Liver (tissue), 8 donors: ENCODE measurements at regions not wholly inside any gene's neighbourhood (a gene's known extent, or its start where the extent isn't known, plus 50 kb on each side); places are given as distances from the start of the nearest gene placed in this dataset.
A peak's percentile ranks its signal among the peaks of the same experiment; 100 is the strongest.

Experiments used
- DNase-seq: peaks from one replicate; pipeline ENCODE4 v3.0.0-alpha.2; 2017; ENCODE audit warnings: low spot score
- H3K27ac ChIP-seq, 2 donors: one replicate each; pipeline ENCODE4 v1.7.0; 2013; ENCODE audit warnings: inconsistent platforms in 2 of 2, low read length in 2 of 2, control low read depth in 1 of 2, low read depth in 1 of 2, mild to moderate bottlenecking in 1 of 2
- H3K27me3 ChIP-seq, 4 donors: one replicate each; pipeline versions ENCODE4 v1.6.1 to v1.7.0; 2013; ENCODE audit warnings: low read length in 3 of 4, inconsistent platforms in 1 of 4, mild to moderate bottlenecking in 1 of 4, moderate library complexity in 1 of 4; ENCODE audit not compliant: control insufficient read depth in 4 of 4, insufficient read depth in 4 of 4
- H3K36me3 ChIP-seq, 4 donors: one replicate each; pipeline versions ENCODE4 v1.6.1 to v1.7.0; 2013; ENCODE audit warnings: low read length in 3 of 4, mild to moderate bottlenecking in 3 of 4, low read depth in 1 of 4, moderate library complexity in 1 of 4; ENCODE audit not compliant: control insufficient read depth in 4 of 4, insufficient read depth in 3 of 4
- H3K4me1 ChIP-seq, 4 donors: one replicate each; pipeline versions ENCODE4 v1.6.1 to v1.7.0; 2013; ENCODE audit warnings: low read length in 3 of 4, mild to moderate bottlenecking in 3 of 4, moderate library complexity in 1 of 4; ENCODE audit not compliant: control insufficient read depth in 4 of 4, insufficient read depth in 4 of 4
- H3K4me3 ChIP-seq, 3 donors: one replicate each; pipeline versions ENCODE4 v1.6.1 to v1.7.0; 2013; ENCODE audit warnings: low read length in 3 of 3, control low read depth in 1 of 3, low read depth in 1 of 3, mild to moderate bottlenecking in 1 of 3
- H3K9ac ChIP-seq, 2 donors: one replicate each; pipeline ENCODE4 v1.7.0; 2013; ENCODE audit warnings: low read length in 2 of 2, mild to moderate bottlenecking in 2 of 2, moderate library complexity in 2 of 2, control low read depth in 1 of 2, low read depth in 1 of 2
- H3K9me3 ChIP-seq, 4 donors: one replicate each; pipeline versions ENCODE4 v1.6.1 to v1.7.0; 2013; ENCODE audit warnings: low read length in 3 of 4; ENCODE audit not compliant: control insufficient read depth in 4 of 4
- EGR1 ChIP-seq, 2 donors: IDR thresholded peaks; 2 replicates each; pipeline ENCODE4 v1.6.1; 2016 to 2018; ENCODE audit warnings: antibody characterized with exemption in 2 of 2, low read depth in 2 of 2
- FOXA1 ChIP-seq: IDR thresholded peaks from 2 replicates; pipeline ENCODE4 v1.6.1; 2016; ENCODE audit warnings: antibody characterized with exemption
- FOXA2 ChIP-seq: IDR thresholded peaks from 2 replicates; pipeline ENCODE4 v1.6.1; 2016; ENCODE audit warnings: antibody characterized with exemption
- GABPA ChIP-seq, 2 donors: IDR thresholded peaks in 1 of 2; conservative IDR thresholded peaks in 1 of 2; 2 replicates each; pipeline ENCODE4 v1.6.1; 2016; ENCODE audit warnings: antibody characterized with exemption in 2 of 2, mild to moderate bottlenecking in 1 of 2, moderate library complexity in 1 of 2
- HNF4A ChIP-seq, 2 donors: conservative IDR thresholded peaks; 2 replicates each; pipeline ENCODE4 v1.6.1; 2016; ENCODE audit warnings: antibody characterized with exemption in 2 of 2, mild to moderate bottlenecking in 2 of 2
- HNF4G ChIP-seq: IDR thresholded peaks from 2 replicates; pipeline ENCODE4 v1.6.1; 2016; ENCODE audit warnings: antibody characterized with exemption
- JUND ChIP-seq, 2 donors: IDR thresholded peaks; 2 replicates each; pipeline ENCODE4 v1.6.1; 2016; ENCODE audit warnings: antibody characterized with exemption in 2 of 2
- NR2F2 ChIP-seq: IDR thresholded peaks from 2 replicates; pipeline ENCODE4 v1.6.1; 2016; ENCODE audit warnings: antibody characterized with exemption
- RAD21 ChIP-seq, 2 donors: IDR thresholded peaks; 2 replicates each; pipeline ENCODE4 v1.6.1; 2016; ENCODE audit warnings: antibody characterized with exemption in 2 of 2, mild to moderate bottlenecking in 2 of 2
- RXRA ChIP-seq, 2 donors: IDR thresholded peaks; 2 replicates each; pipeline ENCODE4 v1.6.1; 2017 to 2018; ENCODE audit warnings: antibody characterized with exemption in 2 of 2, mild to moderate bottlenecking in 1 of 2
- SP1 ChIP-seq: IDR thresholded peaks from 2 replicates; pipeline ENCODE4 v1.6.1; 2018; ENCODE audit warnings: antibody characterized with exemption, mild to moderate bottlenecking
- TAF1 ChIP-seq: conservative IDR thresholded peaks from 2 replicates; pipeline ENCODE4 v1.6.1; 2016; ENCODE audit warnings: antibody characterized with exemption, mild to moderate bottlenecking
- WGBS: extraction: QIAGEN DNeasy Blood & Tissue Kit; methylation state at CpG from one replicate; pipeline ENCODE4 v1.1.7; 2013; 5-methylcytosine and 5-hydroxymethylcytosine counted together
- TF ChIP-seq, protein P1 (sequence below): IDR thresholded peaks from 2 replicates; pipeline ENCODE4 v1.6.1; 2016; ENCODE audit warnings: antibody characterized with exemption
- TF ChIP-seq, protein P2 (sequence below): IDR thresholded peaks from 2 replicates; pipeline ENCODE4 v1.6.1; 2016; ENCODE audit warnings: antibody characterized with exemption
- TF ChIP-seq, protein P3 (sequence below): fragments of 150-350 bp; IDR thresholded peaks from 2 replicates; pipeline ENCODE4 v1.5.1; 2017; ENCODE audit warnings: improper control_type of control experiment, low read depth, low read length; ENCODE audit not compliant: missing input control
- TF ChIP-seq, protein P4 (sequence below): IDR thresholded peaks from 2 replicates; pipeline ENCODE4 v1.6.1; 2016; ENCODE audit warnings: antibody characterized with exemption
- TF ChIP-seq, protein P5 (sequence below): IDR thresholded peaks from 2 replicates; pipeline ENCODE4 v1.6.1; 2016; ENCODE audit warnings: antibody characterized with exemption, mild to moderate bottlenecking
- donor health status: healthy.
- donor health status: healthy.
- donor health status: healthy.
- donor health status: healthy.
- donor health status: healthy.

DNA sequence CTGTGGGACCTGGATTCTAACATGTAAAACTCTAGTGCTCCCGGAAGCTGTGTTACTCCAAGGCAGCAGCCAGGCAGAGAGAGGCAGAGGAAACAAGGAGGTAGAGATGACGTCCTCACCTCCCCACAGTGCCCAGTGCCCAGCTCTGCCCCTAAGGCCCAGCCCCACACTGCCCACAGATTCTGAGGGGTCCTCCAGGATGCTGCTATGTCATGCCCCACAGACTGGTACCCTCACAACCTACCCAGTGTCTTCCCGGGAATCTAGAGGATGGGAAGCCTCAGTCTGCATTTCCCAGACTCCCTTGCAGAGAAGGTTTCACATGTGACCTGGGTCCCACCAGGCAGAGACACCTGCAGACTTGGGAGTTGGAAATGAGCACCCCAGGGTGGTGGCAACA is 75.9 kb upstream of the PCSK6 start:
- H3K36me3 ChIP-seq: no peaks in the 10 kb centered on the region
- no peak overlapping the region for H3K27ac ChIP-seq
- no peaks in the 10 kb centered on the region for H3K4me1 ChIP-seq
- WGBS: 92% methylated on average over 3 of the region's 3 CpGs
- no peaks in the 10 kb centered on the region for H3K9me3 ChIP-seq
- no peak for DNase-seq
- H3K27me3 ChIP-seq: no peaks in the 10 kb centered on the region
- TF ChIP-seq, protein P1, sequence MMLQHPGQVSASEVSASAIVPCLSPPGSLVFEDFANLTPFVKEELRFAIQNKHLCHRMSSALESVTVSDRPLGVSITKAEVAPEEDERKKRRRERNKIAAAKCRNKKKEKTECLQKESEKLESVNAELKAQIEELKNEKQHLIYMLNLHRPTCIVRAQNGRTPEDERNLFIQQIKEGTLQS: no peak
- TF ChIP-seq, protein P2, sequence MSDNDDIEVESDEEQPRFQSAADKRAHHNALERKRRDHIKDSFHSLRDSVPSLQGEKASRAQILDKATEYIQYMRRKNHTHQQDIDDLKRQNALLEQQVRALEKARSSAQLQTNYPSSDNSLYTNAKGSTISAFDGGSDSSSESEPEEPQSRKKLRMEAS: no peak
- H3K4me3 ChIP-seq: no peak overlapping the region
- no peak overlapping the region for H3K9ac ChIP-seq

DNA sequence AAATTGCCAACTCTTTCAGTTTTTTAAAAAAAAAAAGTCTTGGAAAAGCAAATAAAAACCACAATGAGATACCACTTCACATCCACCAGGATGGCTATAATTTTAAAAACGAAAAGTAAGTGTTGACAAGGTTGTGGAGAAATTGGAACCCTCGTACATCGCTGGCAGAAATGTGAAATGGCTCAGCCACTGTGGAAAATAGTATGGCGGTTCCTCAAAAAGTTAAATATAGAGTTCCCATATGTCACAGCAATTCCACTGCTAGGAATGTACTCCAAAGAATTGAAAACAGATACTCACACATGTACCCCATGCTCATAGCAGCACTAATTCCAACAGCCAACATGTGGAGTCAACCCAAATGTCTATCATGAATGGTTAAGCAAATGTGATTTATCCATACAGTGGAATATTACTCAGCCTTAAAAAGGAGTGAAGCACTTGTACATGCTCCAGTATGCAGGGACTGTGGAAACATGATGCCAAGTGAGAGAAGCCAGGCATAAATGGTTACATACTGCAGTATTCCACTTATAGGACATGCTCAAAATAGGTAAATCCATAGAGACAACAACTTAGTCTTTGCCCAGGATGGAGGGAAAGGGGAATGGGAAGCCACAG is 73.8 kb upstream of the PCSK6 start:
- Histone ChIP-seq H3K9ac (no peak overlapping the region), H3K4me1 (peaks cover 0 to 4% (median 2%) of the 10 kb centered on the region in 4 donors), H3K27me3 (no peaks in the 10 kb centered on the region), H3K9me3 (no peaks in the 10 kb centered on the region), H3K4me3 (no peak overlapping the region), H3K27ac (no peak overlapping the region), H3K36me3 (no peaks in the 10 kb centered on the region)
- no peak for DNase-seq
- 88% methylated on average over 4 of the region's 4 CpGs for WGBS
- no peak for TF ChIP-seq JUND (IDR thresholded peaks at IDR 0.05)
- TF ChIP-seq SP1: no peak
- TF ChIP-seq GABPA (IDR thresholded peaks at IDR 0.05 in 1 of 2, conservative IDR thresholded peaks at IDR 0.05 in 1 of 2): no peak
- TF ChIP-seq RXRA (IDR thresholded peaks at IDR 0.05): no peak
- TF ChIP-seq HNF4A (conservative IDR thresholded peaks at IDR 0.05): no peak
- TF ChIP-seq TAF1: no peak
- TF ChIP-seq HNF4G: no peak
- TF ChIP-seq, protein P2: no peak
- TF ChIP-seq FOXA2: no peak
- TF ChIP-seq RAD21 (IDR thresholded peaks at IDR 0.05): no peak

DNA sequence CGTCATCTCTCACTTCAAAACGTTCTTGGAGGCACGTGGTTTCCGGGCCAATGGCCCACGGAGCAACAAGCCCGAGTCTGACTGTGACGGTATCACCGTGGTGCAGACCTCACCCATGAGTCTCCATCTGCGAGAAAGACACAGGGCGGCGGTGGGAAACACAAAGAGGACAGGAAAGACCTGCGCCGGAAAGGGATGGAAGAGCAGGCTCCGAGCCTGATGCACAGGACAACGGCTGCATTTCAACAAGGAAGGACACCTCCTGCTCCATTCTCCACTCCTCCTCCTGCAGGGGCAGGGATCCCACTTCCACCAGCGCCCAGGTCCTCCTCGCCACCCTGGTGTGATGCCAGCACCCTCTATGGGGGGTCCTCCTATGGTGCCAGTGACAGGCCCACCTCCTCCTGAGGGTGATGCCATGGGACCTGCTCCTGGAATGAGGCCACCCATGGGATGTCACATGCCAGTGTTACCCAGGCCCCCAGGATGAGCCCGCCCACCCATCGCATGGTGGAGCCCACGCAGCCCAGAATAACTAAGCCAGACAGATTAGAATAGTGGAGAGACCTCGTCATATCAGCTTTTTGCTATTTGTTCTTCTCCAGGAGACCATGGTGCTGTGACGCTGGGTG is 73.0 kb upstream of the PCSK6 start:
- DNase-seq: peak; percentile 27
- Histone ChIP-seq H3K4me1 (peaks cover 2 to 6% (median 5%) of the 10 kb centered on the region in 4 donors), H3K4me3 (no peak overlapping the region), H3K9me3 (no peaks in the 10 kb centered on the region), H3K27ac (no peak overlapping the region), H3K27me3 (no peaks in the 10 kb centered on the region), H3K36me3 (no peaks in the 10 kb centered on the region), H3K9ac (no peak overlapping the region)
- WGBS: 95% methylated on average over 22 of the region's 22 CpGs
- TF ChIP-seq HNF4G (no peak), TAF1 (no peak), NR2F2 (no peak), RAD21 (IDR thresholded peaks at IDR 0.05) (no peak), SP1 (no peak), JUND (IDR thresholded peaks at IDR 0.05) (no peak), FOXA1 (no peak), HNF4A (conservative IDR thresholded peaks at IDR 0.05) (no peak), FOXA2 (no peak), EGR1 (IDR thresholded peaks at IDR 0.05; ENCODE audit: low read depth in 2 of 2) (no peak), GABPA (IDR thresholded peaks at IDR 0.05 in 1 of 2, conservative IDR thresholded peaks at IDR 0.05 in 1 of 2) (no peak)
- TF ChIP-seq, protein P1: no peak
- TF ChIP-seq, protein P3, sequence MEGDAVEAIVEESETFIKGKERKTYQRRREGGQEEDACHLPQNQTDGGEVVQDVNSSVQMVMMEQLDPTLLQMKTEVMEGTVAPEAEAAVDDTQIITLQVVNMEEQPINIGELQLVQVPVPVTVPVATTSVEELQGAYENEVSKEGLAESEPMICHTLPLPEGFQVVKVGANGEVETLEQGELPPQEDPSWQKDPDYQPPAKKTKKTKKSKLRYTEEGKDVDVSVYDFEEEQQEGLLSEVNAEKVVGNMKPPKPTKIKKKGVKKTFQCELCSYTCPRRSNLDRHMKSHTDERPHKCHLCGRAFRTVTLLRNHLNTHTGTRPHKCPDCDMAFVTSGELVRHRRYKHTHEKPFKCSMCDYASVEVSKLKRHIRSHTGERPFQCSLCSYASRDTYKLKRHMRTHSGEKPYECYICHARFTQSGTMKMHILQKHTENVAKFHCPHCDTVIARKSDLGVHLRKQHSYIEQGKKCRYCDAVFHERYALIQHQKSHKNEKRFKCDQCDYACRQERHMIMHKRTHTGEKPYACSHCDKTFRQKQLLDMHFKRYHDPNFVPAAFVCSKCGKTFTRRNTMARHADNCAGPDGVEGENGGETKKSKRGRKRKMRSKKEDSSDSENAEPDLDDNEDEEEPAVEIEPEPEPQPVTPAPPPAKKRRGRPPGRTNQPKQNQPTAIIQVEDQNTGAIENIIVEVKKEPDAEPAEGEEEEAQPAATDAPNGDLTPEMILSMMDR: no peak
- TF ChIP-seq, protein P4, sequence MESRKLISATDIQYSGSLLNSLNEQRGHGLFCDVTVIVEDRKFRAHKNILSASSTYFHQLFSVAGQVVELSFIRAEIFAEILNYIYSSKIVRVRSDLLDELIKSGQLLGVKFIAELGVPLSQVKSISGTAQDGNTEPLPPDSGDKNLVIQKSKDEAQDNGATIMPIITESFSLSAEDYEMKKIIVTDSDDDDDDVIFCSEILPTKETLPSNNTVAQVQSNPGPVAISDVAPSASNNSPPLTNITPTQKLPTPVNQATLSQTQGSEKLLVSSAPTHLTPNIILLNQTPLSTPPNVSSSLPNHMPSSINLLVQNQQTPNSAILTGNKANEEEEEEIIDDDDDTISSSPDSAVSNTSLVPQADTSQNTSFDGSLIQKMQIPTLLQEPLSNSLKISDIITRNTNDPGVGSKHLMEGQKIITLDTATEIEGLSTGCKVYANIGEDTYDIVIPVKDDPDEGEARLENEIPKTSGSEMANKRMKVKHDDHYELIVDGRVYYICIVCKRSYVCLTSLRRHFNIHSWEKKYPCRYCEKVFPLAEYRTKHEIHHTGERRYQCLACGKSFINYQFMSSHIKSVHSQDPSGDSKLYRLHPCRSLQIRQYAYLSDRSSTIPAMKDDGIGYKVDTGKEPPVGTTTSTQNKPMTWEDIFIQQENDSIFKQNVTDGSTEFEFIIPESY: no peak
- TF ChIP-seq, protein P2: no peak
- TF ChIP-seq, protein P5, sequence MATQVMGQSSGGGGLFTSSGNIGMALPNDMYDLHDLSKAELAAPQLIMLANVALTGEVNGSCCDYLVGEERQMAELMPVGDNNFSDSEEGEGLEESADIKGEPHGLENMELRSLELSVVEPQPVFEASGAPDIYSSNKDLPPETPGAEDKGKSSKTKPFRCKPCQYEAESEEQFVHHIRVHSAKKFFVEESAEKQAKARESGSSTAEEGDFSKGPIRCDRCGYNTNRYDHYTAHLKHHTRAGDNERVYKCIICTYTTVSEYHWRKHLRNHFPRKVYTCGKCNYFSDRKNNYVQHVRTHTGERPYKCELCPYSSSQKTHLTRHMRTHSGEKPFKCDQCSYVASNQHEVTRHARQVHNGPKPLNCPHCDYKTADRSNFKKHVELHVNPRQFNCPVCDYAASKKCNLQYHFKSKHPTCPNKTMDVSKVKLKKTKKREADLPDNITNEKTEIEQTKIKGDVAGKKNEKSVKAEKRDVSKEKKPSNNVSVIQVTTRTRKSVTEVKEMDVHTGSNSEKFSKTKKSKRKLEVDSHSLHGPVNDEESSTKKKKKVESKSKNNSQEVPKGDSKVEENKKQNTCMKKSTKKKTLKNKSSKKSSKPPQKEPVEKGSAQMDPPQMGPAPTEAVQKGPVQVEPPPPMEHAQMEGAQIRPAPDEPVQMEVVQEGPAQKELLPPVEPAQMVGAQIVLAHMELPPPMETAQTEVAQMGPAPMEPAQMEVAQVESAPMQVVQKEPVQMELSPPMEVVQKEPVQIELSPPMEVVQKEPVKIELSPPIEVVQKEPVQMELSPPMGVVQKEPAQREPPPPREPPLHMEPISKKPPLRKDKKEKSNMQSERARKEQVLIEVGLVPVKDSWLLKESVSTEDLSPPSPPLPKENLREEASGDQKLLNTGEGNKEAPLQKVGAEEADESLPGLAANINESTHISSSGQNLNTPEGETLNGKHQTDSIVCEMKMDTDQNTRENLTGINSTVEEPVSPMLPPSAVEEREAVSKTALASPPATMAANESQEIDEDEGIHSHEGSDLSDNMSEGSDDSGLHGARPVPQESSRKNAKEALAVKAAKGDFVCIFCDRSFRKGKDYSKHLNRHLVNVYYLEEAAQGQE: no peak
